IPS-15b (cell line): ENCODE measurements at regions not wholly inside any gene's neighbourhood (a gene's known extent, or its start where the extent isn't known, plus 50 kb on each side); places are given as distances from the start of the nearest gene placed in this dataset.

Experiments used
- H3K27me3 ChIP-seq: one replicate; pipeline ENCODE4 v1.6.1; 2013; ENCODE audit warnings: low read length; ENCODE audit not compliant: control insufficient read depth, insufficient read depth
- H3K36me3 ChIP-seq: one replicate; pipeline ENCODE4 v1.6.1; 2013; ENCODE audit warnings: low read length; ENCODE audit not compliant: control insufficient read depth, insufficient read depth
- H3K4me1 ChIP-seq: one replicate; pipeline ENCODE4 v1.6.1; 2013; ENCODE audit warnings: mild to moderate bottlenecking, low read length; ENCODE audit not compliant: control insufficient read depth, insufficient read depth
- H3K4me3 ChIP-seq: one replicate; pipeline ENCODE4 v1.5.1; 2013; ENCODE audit warnings: low read depth, low read length
- H3K9ac ChIP-seq: one replicate; pipeline ENCODE4 v1.6.1; 2013; ENCODE audit warnings: low read depth, mild to moderate bottlenecking, low read length
- H3K9me3 ChIP-seq: one replicate; pipeline ENCODE4 v1.6.1; 2013; ENCODE audit warnings: mild to moderate bottlenecking, low read length; ENCODE audit not compliant: control insufficient read depth, insufficient read depth

- no peaks in the 10 kb centered on the region for H3K9me3 ChIP-seq
- H3K4me3 ChIP-seq: no peak overlapping the region
- no peaks in the 10 kb centered on the region for H3K27me3 ChIP-seq
- no peaks in the 10 kb centered on the region for H3K36me3 ChIP-seq
- H3K4me1 ChIP-seq: no peaks in the 10 kb centered on the region
- no peak overlapping the region for H3K9ac ChIP-seq
Observed at GRCh38 chr17:79517827-79518584, 92.8 kb downstream of the RBFOX3 start.

DNA sequence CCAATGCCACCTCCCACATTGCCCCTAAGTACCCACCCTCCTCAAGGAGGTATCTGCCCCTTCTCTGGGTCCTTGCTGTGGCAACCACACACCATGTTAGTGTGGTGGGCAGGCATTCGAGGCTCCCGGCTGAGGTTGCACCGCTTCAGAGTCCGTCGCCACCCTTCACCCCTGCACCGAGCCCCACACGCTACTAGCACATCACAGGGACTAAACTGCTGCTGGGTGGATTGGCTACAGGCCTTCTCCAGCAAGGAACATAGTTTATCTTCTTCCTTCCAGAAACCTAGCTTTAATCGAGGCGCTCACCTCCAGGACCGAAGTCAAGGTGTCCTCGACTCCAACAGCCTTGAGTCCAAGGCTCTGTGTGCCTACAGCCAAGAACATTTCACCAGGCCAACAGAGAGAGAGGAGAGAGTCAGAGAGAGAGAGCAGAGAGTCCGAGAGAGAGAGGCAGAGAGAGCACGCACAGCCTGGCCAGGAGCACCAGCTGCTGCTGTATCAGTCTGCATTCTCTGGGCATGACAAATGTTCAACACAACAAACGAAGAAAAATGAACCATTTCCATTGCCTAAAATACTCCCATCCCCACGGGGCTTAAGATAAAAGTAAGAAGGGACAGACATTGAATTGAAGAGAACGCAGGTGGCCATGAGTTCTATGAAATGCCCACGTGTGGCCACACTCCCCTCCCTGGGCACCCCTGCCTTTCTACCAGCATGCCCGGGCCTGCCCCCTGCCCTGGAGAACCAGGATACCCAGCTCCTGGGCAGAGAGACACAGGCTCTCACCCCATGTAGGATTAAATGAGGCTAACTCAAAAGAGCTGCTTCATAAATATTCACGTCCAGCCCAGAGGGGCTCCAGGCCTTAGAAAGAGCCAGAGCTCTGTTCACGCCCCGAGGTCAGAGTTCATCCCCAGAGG, 94.9 kb downstream of the RBFOX3 start:
- no peaks in the 10 kb centered on the region for H3K27me3 ChIP-seq

GRCh38 chr17:79515110-79515509, 95.7 kb downstream of the RBFOX3 start:
- Histone ChIP-seq H3K9me3 (no peaks in the 10 kb centered on the region), H3K9ac (no peak overlapping the region), H3K4me3 (no peak overlapping the region), H3K4me1 (no peaks in the 10 kb centered on the region), H3K27me3 (no peaks in the 10 kb centered on the region), H3K36me3 (no peaks in the 10 kb centered on the region)

More for the DNA sequence above, 94.9 kb downstream of the RBFOX3 start:
- H3K4me1 ChIP-seq: no peaks in the 10 kb centered on the region
- no peak overlapping the region for H3K4me3 ChIP-seq
- H3K9me3 ChIP-seq: no peaks in the 10 kb centered on the region
- no peak overlapping the region for H3K9ac ChIP-seq
- H3K36me3 ChIP-seq: no peaks in the 10 kb centered on the region

DNA sequence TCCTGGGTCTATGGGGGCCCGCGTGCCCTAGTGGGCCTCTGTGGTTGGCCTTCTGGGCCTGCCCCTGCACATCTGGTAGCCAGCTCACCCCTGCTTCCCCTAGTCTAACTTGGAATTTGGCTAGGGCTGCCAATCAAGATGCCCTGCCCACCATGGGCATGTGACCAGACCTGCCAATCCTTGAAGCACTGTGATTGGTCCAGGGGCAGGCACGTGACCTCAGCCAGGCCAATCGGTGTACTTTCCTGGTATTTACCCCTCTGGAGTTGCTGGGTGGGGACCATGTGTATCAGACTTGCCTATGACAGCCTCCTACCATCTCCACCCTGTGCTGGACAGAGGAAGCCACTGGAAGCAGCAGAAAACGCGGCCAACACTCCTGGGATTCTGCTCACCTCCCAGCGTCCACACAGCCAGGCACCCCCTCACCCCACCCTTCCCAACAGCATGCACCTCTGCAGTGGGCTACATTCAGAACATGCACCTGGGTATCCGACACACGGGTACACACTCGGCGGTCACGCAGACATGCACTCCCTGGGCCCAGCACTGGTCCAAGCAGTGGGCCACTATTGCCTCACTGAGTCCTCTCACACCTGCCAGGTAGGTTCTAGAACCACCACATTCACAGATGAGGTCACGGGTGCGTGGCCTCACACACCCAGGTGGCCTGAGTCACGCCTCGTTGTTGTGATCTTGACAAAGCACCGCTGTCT, 96.9 kb downstream of the RBFOX3 start:
- H3K27me3 ChIP-seq: no peaks in the 10 kb centered on the region
- H3K9ac ChIP-seq: no peak overlapping the region
- H3K9me3 ChIP-seq: no peaks in the 10 kb centered on the region
- H3K4me3 ChIP-seq: no peak overlapping the region
- no peaks in the 10 kb centered on the region for H3K36me3 ChIP-seq
- H3K4me1 ChIP-seq: no peaks in the 10 kb centered on the region

DNA sequence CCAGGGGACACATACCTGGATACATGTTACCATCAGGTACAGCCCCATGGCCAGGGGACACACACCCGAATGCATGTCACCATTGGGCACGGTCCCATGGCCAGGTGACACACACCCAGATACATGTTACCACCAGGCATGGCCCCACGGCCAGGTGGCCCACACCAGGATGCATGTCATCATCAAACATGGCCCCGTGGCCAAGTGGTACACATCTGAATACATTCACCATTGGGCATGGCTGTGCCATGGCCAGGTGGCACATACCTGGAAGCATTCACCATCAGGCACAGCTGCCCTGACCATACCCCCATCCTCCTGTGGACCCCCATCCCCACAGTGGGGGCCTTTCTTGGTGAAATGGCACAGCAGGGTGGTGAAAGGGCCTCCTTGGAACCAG, 97.6 kb downstream of the RBFOX3 start:
- no peaks in the 10 kb centered on the region for H3K9me3 ChIP-seq
- no peak overlapping the region for H3K4me3 ChIP-seq
- no peaks in the 10 kb centered on the region for H3K4me1 ChIP-seq
- H3K27me3 ChIP-seq: no peaks in the 10 kb centered on the region
- no peaks in the 10 kb centered on the region for H3K36me3 ChIP-seq
- H3K9ac ChIP-seq: no peak overlapping the region

- Histone ChIP-seq H3K27me3 (no peaks in the 10 kb centered on the region), H3K4me1 (no peaks in the 10 kb centered on the region), H3K36me3 (no peaks in the 10 kb centered on the region), H3K9me3 (no peaks in the 10 kb centered on the region), H3K9ac (no peak overlapping the region), H3K4me3 (no peak overlapping the region)
Observed at GRCh38 chr17:79511471-79511870, 99.4 kb downstream of the RBFOX3 start.

DNA sequence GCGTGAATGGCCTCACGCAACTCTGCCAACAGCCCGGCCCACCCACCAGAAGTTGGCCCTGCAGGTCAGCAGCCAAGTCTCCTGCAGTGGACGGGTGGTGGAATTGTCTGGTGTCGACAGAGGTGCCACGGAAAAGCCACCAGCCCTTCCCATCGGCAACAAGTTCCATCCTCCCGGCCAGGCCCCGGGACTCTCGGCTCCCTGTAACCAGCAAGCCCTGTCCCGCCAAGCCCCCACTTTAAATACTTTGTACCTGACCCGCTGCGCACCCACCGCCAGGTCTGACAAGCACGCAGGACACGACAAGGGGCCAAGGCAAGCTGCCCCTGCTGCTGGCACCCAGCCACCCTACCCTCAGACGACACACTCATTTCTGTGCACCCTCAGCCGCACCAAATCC, 100.8 kb downstream of the RBFOX3 start:
- Histone ChIP-seq H3K4me1 (no peaks in the 10 kb centered on the region), H3K9ac (no peak overlapping the region), H3K9me3 (no peaks in the 10 kb centered on the region), H3K36me3 (no peaks in the 10 kb centered on the region), H3K27me3 (no peaks in the 10 kb centered on the region), H3K4me3 (no peak overlapping the region)

GRCh38 chr17:79509490-79509889, 101.4 kb downstream of the RBFOX3 start:
- no peak overlapping the region for H3K9ac ChIP-seq
- H3K4me3 ChIP-seq: no peak overlapping the region
- no peaks in the 10 kb centered on the region for H3K27me3 ChIP-seq
- no peaks in the 10 kb centered on the region for H3K36me3 ChIP-seq
- H3K9me3 ChIP-seq: no peaks in the 10 kb centered on the region
- no peaks in the 10 kb centered on the region for H3K4me1 ChIP-seq

- Histone ChIP-seq H3K9me3 (no peaks in the 10 kb centered on the region), H3K36me3 (no peaks in the 10 kb centered on the region), H3K27me3 (no peaks in the 10 kb centered on the region), H3K4me3 (no peak overlapping the region), H3K9ac (no peak overlapping the region), H3K4me1 (no peaks in the 10 kb centered on the region)
Observed at GRCh38 chr17:79509008-79509407, 101.8 kb downstream of the RBFOX3 start.

GRCh38 chr17:79508291-79508716, 102.5 kb downstream of the RBFOX3 start:
- H3K9ac ChIP-seq: no peak overlapping the region
- H3K36me3 ChIP-seq: no peaks in the 10 kb centered on the region
- no peaks in the 10 kb centered on the region for H3K9me3 ChIP-seq
- H3K4me1 ChIP-seq: no peaks in the 10 kb centered on the region
- H3K27me3 ChIP-seq: no peaks in the 10 kb centered on the region
- H3K4me3 ChIP-seq: no peak overlapping the region

- Histone ChIP-seq H3K27me3 (no peaks in the 10 kb centered on the region), H3K4me1 (no peaks in the 10 kb centered on the region), H3K4me3 (no peak overlapping the region), H3K9ac (no peak overlapping the region), H3K9me3 (no peaks in the 10 kb centered on the region), H3K36me3 (no peaks in the 10 kb centered on the region)
Observed at GRCh38 chr17:79506955-79507354, 103.9 kb downstream of the RBFOX3 start.
